ENCODE measurements at regions not wholly inside any gene's neighbourhood (a gene's known extent, or its start where the extent isn't known, plus 50 kb on each side); places are given as distances from the start of the nearest gene placed in this dataset.
A peak's percentile ranks its signal among the peaks of the same experiment; 100 is the strongest.

GRCh38 chr4:73341454-73341853 is 62.6 kb upstream of the ALB start (continued):
- TF ChIP-seq ZXDC (CRISPR knock-in tag; IDR thresholded peaks at IDR 0.05) (no peak), ZSCAN5A (CRISPR knock-in tag; IDR thresholded peaks at IDR 0.05; ENCODE audit: borderline replicate concordance) (no peak), ELF4 (CRISPR knock-in tag; IDR thresholded peaks at IDR 0.05; ENCODE audit: borderline replicate concordance) (no peak), IRF2 (CRISPR knock-in tag; IDR thresholded peaks at IDR 0.05) (peak; percentile 77), KLF15 (CRISPR knock-in tag; IDR thresholded peaks at IDR 0.05; ENCODE audit: borderline replicate concordance) (no peak), CENPT (CRISPR knock-in tag; IDR thresholded peaks at IDR 0.05; ENCODE audit: low read depth) (no peak), FOSL1 (CRISPR knock-in tag; IDR thresholded peaks at IDR 0.05; ENCODE audit: borderline replicate concordance) (no peak), ZSCAN31 (CRISPR knock-in tag; IDR thresholded peaks at IDR 0.05; ENCODE audit: low read depth) (no peak), AGO2 (optimal IDR thresholded peaks at IDR 0.05; ENCODE audit: low read depth, low read length) (no peak), SNRNP70 (IDR thresholded peaks at IDR 0.05; ENCODE audit: low read depth, low read length) (no peak), ARID4A (CRISPR knock-in tag; IDR thresholded peaks at IDR 0.05; ENCODE audit: borderline replicate concordance) (peak; percentile 20; the same call in 1 of the 2 replicates), ZNF17 (CRISPR knock-in tag; IDR thresholded peaks at IDR 0.05) (no peak), SSRP1 (CRISPR knock-in tag; IDR thresholded peaks at IDR 0.05) (no peak), ZBTB1 (CRISPR knock-in tag; IDR thresholded peaks at IDR 0.05; ENCODE audit: borderline replicate concordance) (no peak)
